GM23338 (cell line): ENCODE measurements at regions not wholly inside any gene's neighbourhood (a gene's known extent, or its start where the extent isn't known, plus 50 kb on each side); places are given as distances from the start of the nearest gene placed in this dataset.
"Not testable (repeated sequence)": the region's sequence is repeated elsewhere in the genome, so short reads cannot be mapped to it uniquely, and the experiment has no call there.

Experiments used
- ATAC-seq: fragments of 200-7000 bp; cut with Tn5 transposase; 3 replicates; pipeline ENCODE4 v1.9.1; 2020
- DNase-seq: peaks from one replicate; pipeline ENCODE4 v3.0.0-alpha.2; 2015; ENCODE audit warnings: low spot score
- H2AFZ ChIP-seq: fragments of 200-600 bp; sonication (generic); 2 replicates; pipeline ENCODE4 v1.8.0; 2016; ENCODE audit warnings: antibody characterized with exemption, mild to moderate bottlenecking, moderate library complexity
- H3F3A ChIP-seq: fragments of 200-600 bp; sonication (generic); replicated peaks from 2 replicates; pipeline ENCODE4 v1.8.0; 2017; ENCODE audit warnings: antibody characterized with exemption, mixed run types, low read depth
- H3K27ac ChIP-seq: fragments of 200-600 bp; sonication (generic); 2 replicates; pipeline ENCODE4 v1.6.1; 2016; ENCODE audit warnings: low read depth
- H3K27me3 ChIP-seq: fragments of 200-600 bp; sonication (generic); 2 replicates; pipeline ENCODE4 v1.8.0; 2016; ENCODE audit warnings: mild to moderate bottlenecking, mixed run types, moderate library complexity; ENCODE audit not compliant: insufficient read depth
- H3K36me3 ChIP-seq: fragments of 200-600 bp; sonication (generic); 2 replicates; pipeline ENCODE4 v1.8.0; 2016; ENCODE audit warnings: mild to moderate bottlenecking; ENCODE audit not compliant: insufficient read depth
- H3K4me1 ChIP-seq: fragments of 200-600 bp; sonication (generic); 2 replicates; pipeline ENCODE4 v1.8.0; 2016; ENCODE audit warnings: mild to moderate bottlenecking, moderate library complexity; ENCODE audit not compliant: insufficient read depth
- H3K4me2 ChIP-seq: fragments of 200-600 bp; sonication (generic); 2 replicates; pipeline ENCODE4 v1.7.1; 2017; ENCODE audit warnings: mixed run types
- H3K4me3 ChIP-seq: fragments of 200-600 bp; sonication (generic); 2 replicates; pipeline ENCODE4 v1.6.1; 2016; ENCODE audit warnings: mixed run types
- H3K79me2 ChIP-seq: fragments of 200-600 bp; sonication (generic); replicated peaks from 2 replicates; pipeline ENCODE4 v1.8.0; 2017; ENCODE audit warnings: mild to moderate bottlenecking; ENCODE audit not compliant: insufficient read depth
- H3K9me2 ChIP-seq: fragments of 200-600 bp; sonication (generic); 2 replicates; pipeline ENCODE4 v1.8.0; 2017; ENCODE audit not compliant: insufficient read depth
- H4K20me1 ChIP-seq: fragments of 200-600 bp; sonication (generic); replicated peaks from 2 replicates; pipeline ENCODE4 v1.8.0; 2017; ENCODE audit warnings: mild to moderate bottlenecking; ENCODE audit not compliant: insufficient read depth
- H3K27ac Mint-ChIP-seq: 2 replicates; pipeline ENCODE4 v1.8.0; 2020; ENCODE audit warnings: inconsistent platforms, mild to moderate bottlenecking, moderate library complexity, mixed read lengths
- H3K27me3 Mint-ChIP-seq: 3 replicates; pipeline ENCODE4 v1.8.0; 2022; ENCODE audit warnings: low read depth, mild to moderate bottlenecking, moderate library complexity, mixed read lengths, inconsistent platforms; ENCODE audit not compliant: insufficient read depth, poor library complexity
- H3K36me3 Mint-ChIP-seq: 3 replicates; pipeline ENCODE4 v1.8.0; 2021; ENCODE audit warnings: low read depth, mild to moderate bottlenecking, inconsistent platforms, moderate library complexity, mixed read lengths
- H3K4me1 Mint-ChIP-seq: 3 replicates; pipeline ENCODE4 v1.8.0; 2020; ENCODE audit warnings: mild to moderate bottlenecking, inconsistent platforms, mixed read lengths
- H3K4me3 Mint-ChIP-seq: 3 replicates; pipeline ENCODE4 v1.8.0; 2021; ENCODE audit warnings: moderate library complexity, mild to moderate bottlenecking, inconsistent platforms, mixed read lengths
- H3K9me3 Mint-ChIP-seq: 3 replicates; pipeline ENCODE4 v1.8.0; 2020; ENCODE audit warnings: moderate library complexity, mild to moderate bottlenecking, inconsistent platforms, mixed read lengths

GRCh38 chrX:1701396-1701901, 86.6 kb downstream of the ASMT start:
- not testable (repeated sequence) for H3K9me2 ChIP-seq, H3K4me3 Mint-ChIP-seq, H3K4me1 Mint-ChIP-seq, H3K27ac Mint-ChIP-seq, H3K4me2 ChIP-seq, H3K36me3 ChIP-seq, H3K27me3 ChIP-seq, ATAC-seq, H3K4me3 ChIP-seq, H2AFZ ChIP-seq, DNase-seq, H3K27ac ChIP-seq, H3K79me2 ChIP-seq, H4K20me1 ChIP-seq, H3K4me1 ChIP-seq, H3K27me3 Mint-ChIP-seq, H3F3A ChIP-seq
- peaks cover 26% of the 10 kb centered on the region for H3K9me3 Mint-ChIP-seq
- peaks cover 20% of the 10 kb centered on the region; the same call in 2 of the 3 replicates for H3K36me3 Mint-ChIP-seq

- DNase-seq, H3K4me3 ChIP-seq, H3K4me3 Mint-ChIP-seq, H3K27me3 Mint-ChIP-seq, H3K4me1 Mint-ChIP-seq, H3K27ac ChIP-seq, H3K27ac Mint-ChIP-seq, H3K27me3 ChIP-seq, H3K36me3 ChIP-seq, ATAC-seq, H3F3A ChIP-seq, H3K9me2 ChIP-seq, H3K79me2 ChIP-seq, H4K20me1 ChIP-seq, H2AFZ ChIP-seq, H3K4me1 ChIP-seq, H3K4me2 ChIP-seq: not testable (repeated sequence)
- H3K36me3 Mint-ChIP-seq = peaks cover 18% of the 10 kb centered on the region; the same call in 2 of the 3 replicates
- peaks cover 24% of the 10 kb centered on the region for H3K9me3 Mint-ChIP-seq
Observed at GRCh38 chrX:1702142-1702541, 87.3 kb downstream of the ASMT start.

DNA sequence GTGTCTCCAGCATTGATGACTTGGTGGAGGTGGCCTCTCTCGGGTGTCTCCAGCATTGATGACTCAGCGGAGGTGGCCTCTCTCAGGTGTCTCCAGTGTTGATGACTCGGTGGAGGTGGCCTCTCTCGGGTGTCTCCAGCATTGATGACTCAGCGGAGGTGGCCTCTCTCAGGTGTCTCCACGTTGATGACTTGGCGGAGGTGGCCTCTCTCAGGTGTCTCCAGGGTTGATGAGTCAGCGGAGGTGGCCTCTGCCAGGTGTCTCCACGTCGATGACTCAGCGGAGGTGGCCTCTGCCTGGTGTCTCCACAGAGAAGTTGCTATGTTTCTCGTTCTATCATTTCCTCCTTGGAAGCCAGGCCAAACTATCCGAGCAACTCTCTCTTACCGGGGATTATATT, 87.7 kb downstream of the ASMT start:
- H3K4me3 ChIP-seq, H3K79me2 ChIP-seq, H4K20me1 ChIP-seq, H2AFZ ChIP-seq, H3K4me1 Mint-ChIP-seq, ATAC-seq, H3K27me3 Mint-ChIP-seq, H3F3A ChIP-seq, DNase-seq, H3K27ac Mint-ChIP-seq, H3K27me3 ChIP-seq, H3K4me1 ChIP-seq, H3K36me3 ChIP-seq, H3K4me3 Mint-ChIP-seq, H3K27ac ChIP-seq, H3K9me2 ChIP-seq, H3K4me2 ChIP-seq: not testable (repeated sequence)
- Mint-ChIP-seq H3K9me3 (peaks cover 24% of the 10 kb centered on the region), H3K36me3 (peaks cover 18% of the 10 kb centered on the region; the same call in 2 of the 3 replicates)

- not testable (repeated sequence) for ATAC-seq, DNase-seq
Observed at GRCh38 chrX:1709277-1709676, 94.4 kb downstream of the ASMT start.

More at GRCh38 chrX:1709277-1709676, 94.4 kb downstream of the ASMT start:
- H3K9me2 ChIP-seq, H3K4me3 ChIP-seq, H3K36me3 ChIP-seq, H3K4me2 ChIP-seq, H3K4me1 ChIP-seq, H3K9me3 Mint-ChIP-seq, H3K27me3 Mint-ChIP-seq, H3K27ac Mint-ChIP-seq, H3K4me3 Mint-ChIP-seq, H2AFZ ChIP-seq, H3F3A ChIP-seq, H3K79me2 ChIP-seq, H4K20me1 ChIP-seq, H3K27ac ChIP-seq, H3K27me3 ChIP-seq, H3K4me1 Mint-ChIP-seq, H3K36me3 Mint-ChIP-seq: not testable (repeated sequence)
